Naive thymus-derived CD4-positive, alpha-beta T cell (primary cell): ENCODE measurements at regions not wholly inside any gene's neighbourhood (a gene's known extent, or its start where the extent isn't known, plus 50 kb on each side); places are given as distances from the start of the nearest gene placed in this dataset.

Source experiments
- ATAC-seq: fragments of 150-1000 bp; cut with Tn5 transposase; 2 replicates; pipeline ENCODE4 v1.10.0; 2021; ENCODE audit warnings: mild to moderate bottlenecking, moderate library complexity
- CTCF ChIA-PET: fragments of 350-600 bp; sonication (Branson Sonifier 250); formaldehyde crosslinking; loops from one replicate; lab custom pipeline; 2021; ENCODE audit warnings: antibody characterized with exemption; lab: Charles Lee
- POLR2A ChIA-PET: fragments of 350-600 bp; sonication (Branson Sonifier 250); formaldehyde crosslinking; loops from one replicate; lab custom pipeline; 2021; ENCODE audit warnings: antibody characterized with exemption, inconsistent platforms; lab: Charles Lee
- DNase-seq, 9 donors: peaks; one replicate each; pipeline versions ENCODE4 v3.0.0 to v3.0.0-alpha.2; 2020 to 2022; ENCODE audit warnings: mixed read lengths in 1 of 9
- H3K27ac ChIP-seq: one replicate; pipeline ENCODE4 v1.7.0; 2013; ENCODE audit warnings: mild to moderate bottlenecking, low read depth, low read length, moderate library complexity
- H3K27me3 ChIP-seq, 2 donors: one replicate each; pipeline ENCODE4 v1.7.0; 2013; ENCODE audit warnings: low read length in 2 of 2, mild to moderate bottlenecking in 2 of 2, moderate library complexity in 2 of 2; ENCODE audit not compliant: control insufficient read depth in 2 of 2, insufficient read depth in 2 of 2
- H3K36me3 ChIP-seq, 3 experiments: 1 replicate in 2 of 3; 2 replicates in 1 of 3; pipeline ENCODE4 v1.7.0; 2013; ENCODE audit warnings: low read length in 3 of 3, mild to moderate bottlenecking in 3 of 3, moderate library complexity in 1 of 3; ENCODE audit not compliant: insufficient read depth in 3 of 3, control insufficient read depth in 2 of 3
- H3K4me1 ChIP-seq, 2 donors: one replicate each; pipeline ENCODE4 v1.7.0; 2013; ENCODE audit warnings: low read length in 2 of 2, mild to moderate bottlenecking in 2 of 2, moderate library complexity in 1 of 2; ENCODE audit not compliant: control insufficient read depth in 2 of 2, insufficient read depth in 2 of 2
- H3K4me3 ChIP-seq: 2 replicates; pipeline ENCODE4 v1.7.0; 2013; ENCODE audit warnings: mild to moderate bottlenecking, low read length
- H3K9me3 ChIP-seq, 3 experiments: 1 replicate in 2 of 3; 2 replicates in 1 of 3; pipeline ENCODE4 v1.7.0; 2013; ENCODE audit warnings: low read length in 3 of 3; ENCODE audit not compliant: control insufficient read depth in 2 of 3
- H3K27ac Mint-ChIP-seq, 9 donors: one replicate each; pipeline ENCODE4 v1.8.0; 2020 to 2022; ENCODE audit warnings: mixed read lengths in 9 of 9, mild to moderate bottlenecking in 8 of 9, moderate library complexity in 5 of 9, inconsistent platforms in 2 of 9
- H3K27me3 Mint-ChIP-seq, 5 donors: one replicate each; pipeline ENCODE4 v1.8.0; 2021 to 2022; ENCODE audit warnings: mixed read lengths in 5 of 5, mild to moderate bottlenecking in 1 of 5
- H3K36me3 Mint-ChIP-seq, 5 donors: one replicate each; pipeline ENCODE4 v1.8.0; 2020 to 2022; ENCODE audit warnings: mixed read lengths in 5 of 5, mild to moderate bottlenecking in 3 of 5, inconsistent platforms in 1 of 5
- H3K4me1 Mint-ChIP-seq, 7 donors: one replicate each; pipeline ENCODE4 v1.8.0; 2020 to 2022; ENCODE audit warnings: mixed read lengths in 7 of 7, mild to moderate bottlenecking in 3 of 7, inconsistent platforms in 1 of 7
- H3K4me3 Mint-ChIP-seq, 10 donors: one replicate each; pipeline ENCODE4 v1.8.0; 2020 to 2022; ENCODE audit warnings: mild to moderate bottlenecking in 10 of 10, mixed read lengths in 10 of 10, moderate library complexity in 6 of 10, inconsistent platforms in 2 of 10
- H3K9me3 Mint-ChIP-seq, 11 donors: one replicate each; pipeline ENCODE4 v1.8.0; 2020 to 2022; ENCODE audit warnings: mixed read lengths in 11 of 11, mild to moderate bottlenecking in 4 of 11, inconsistent platforms in 1 of 11, moderate library complexity in 1 of 11
- intact Hi-C, 2 donors: fragments of 100-400 bp; cut with micrococcal nuclease; formaldehyde crosslinking; loops; one replicate each; pipeline ENCODE4 v1.15.1; 2023

GRCh38 chr6:66962082-66962481, 1255.1 kb upstream of the EYS start:
- peaks cover 0 to 16% (median 7%) of the 10 kb centered on the region in 11 donors for H3K9me3 Mint-ChIP-seq
- POLR2A ChIA-PET = no interaction called here

GRCh38 chr6:66961191-66961590, 1254.2 kb upstream of the EYS start:
- Mint-ChIP-seq H3K4me1 (no peaks in the 10 kb centered on the region), H3K4me3 (no peak overlapping the region), H3K27ac (no peak overlapping the region), H3K36me3 (peaks cover 0 to 3% (median 0%) of the 10 kb centered on the region in 5 donors), H3K27me3 (no peaks in the 10 kb centered on the region), H3K9me3 (peaks cover 0 to 15% (median 7%) of the 10 kb centered on the region in 11 donors)
- DNase-seq (no peak), ATAC-seq (no peak)
- CTCF ChIA-PET = no interaction called here
- Histone ChIP-seq H3K4me1 (no peaks in the 10 kb centered on the region), H3K27me3 (no peaks in the 10 kb centered on the region), H3K36me3 (no peaks in the 10 kb centered on the region), H3K4me3 (no peak overlapping the region), H3K9me3 (no peaks in the 10 kb centered on the region), H3K27ac (no peak overlapping the region)
- intact Hi-C loops = no loop called here
- POLR2A ChIA-PET = no interaction called here

More at GRCh38 chr6:66962082-66962481, 1255.1 kb upstream of the EYS start:
- H3K27ac Mint-ChIP-seq = no peak overlapping the region
- no peaks in the 10 kb centered on the region for H3K27me3 Mint-ChIP-seq
- CTCF ChIA-PET = no interaction called here
- Histone ChIP-seq H3K4me1 (no peaks in the 10 kb centered on the region), H3K4me3 (no peak overlapping the region), H3K27me3 (no peaks in the 10 kb centered on the region), H3K27ac (no peak overlapping the region), H3K9me3 (no peaks in the 10 kb centered on the region), H3K36me3 (no peaks in the 10 kb centered on the region)
- H3K4me1 Mint-ChIP-seq = no peaks in the 10 kb centered on the region
- ATAC-seq (no peak), DNase-seq (no peak)
- H3K36me3 Mint-ChIP-seq = peaks cover 0 to 3% (median 0%) of the 10 kb centered on the region in 5 donors
- H3K4me3 Mint-ChIP-seq = no peak overlapping the region
- intact Hi-C loops = no loop called here

DNA sequence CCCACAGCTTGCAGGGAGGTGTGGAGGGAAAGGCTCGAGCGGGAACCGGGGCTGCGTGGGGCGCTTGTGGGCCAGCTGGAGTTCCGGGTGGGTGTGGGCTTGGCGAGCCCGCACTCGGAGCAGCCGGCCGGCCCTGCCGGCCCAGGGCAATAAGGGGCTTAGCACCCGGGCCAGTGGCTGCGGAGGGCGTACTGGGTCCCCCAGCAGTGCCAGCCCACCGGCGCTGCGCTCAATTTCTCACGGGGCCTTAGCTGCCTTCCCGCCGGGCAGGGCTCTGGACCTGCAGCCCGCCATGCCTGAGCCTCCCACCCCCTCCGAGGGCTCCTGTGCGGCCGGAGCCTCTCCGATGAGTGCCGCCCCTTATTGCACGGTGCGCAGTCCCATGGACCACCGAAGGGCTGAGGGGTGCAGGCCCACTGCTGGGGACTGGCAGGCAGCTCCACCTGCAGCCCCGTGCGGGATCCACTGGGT, 1242.2 kb upstream of the EYS start:
- H3K4me3 ChIP-seq = no peak overlapping the region
- POLR2A ChIA-PET = no interaction called here
- no peak overlapping the region for H3K27ac ChIP-seq
- Mint-ChIP-seq H3K9me3 (peaks cover under 1 to 15% (median 6%) of the 10 kb centered on the region in 11 donors), H3K27me3 (no peaks in the 10 kb centered on the region), H3K27ac (no peak overlapping the region), H3K36me3 (no peaks in the 10 kb centered on the region), H3K4me1 (no peaks in the 10 kb centered on the region), H3K4me3 (no peak overlapping the region)
- ATAC-seq = no peak
- H3K4me1 ChIP-seq = no peaks in the 10 kb centered on the region
- no peaks in the 10 kb centered on the region for H3K36me3 ChIP-seq
- intact Hi-C loops = no loop called here
- DNase-seq = no peak
- no peaks in the 10 kb centered on the region for H3K27me3 ChIP-seq
- CTCF ChIA-PET = no interaction called here
- H3K9me3 ChIP-seq = no peaks in the 10 kb centered on the region

DNA sequence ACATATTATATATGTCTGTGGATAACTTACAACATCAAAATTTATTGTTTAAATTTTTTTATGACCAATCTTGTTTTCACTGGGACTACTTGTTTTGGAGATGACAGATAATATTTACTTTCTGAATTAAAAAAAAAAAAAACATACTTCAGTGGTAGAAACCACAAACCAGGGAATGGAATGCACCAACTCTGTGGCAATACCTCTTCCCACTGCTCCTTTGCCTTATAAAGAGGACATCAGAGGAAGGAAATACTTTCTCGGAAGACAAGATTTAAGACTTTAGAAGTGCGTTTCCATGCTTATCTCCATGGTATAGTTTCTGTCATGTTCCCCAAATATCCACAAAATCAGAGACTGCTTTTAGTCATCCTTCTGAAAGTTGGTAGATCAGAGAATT, 1241.1 kb upstream of the EYS start:
- H3K27me3 ChIP-seq = no peaks in the 10 kb centered on the region
- H3K9me3 Mint-ChIP-seq = peaks cover 2 to 21% (median 10%) of the 10 kb centered on the region in 11 donors
- H3K4me1 Mint-ChIP-seq = no peaks in the 10 kb centered on the region
- H3K9me3 ChIP-seq = no peaks in the 10 kb centered on the region
- no peaks in the 10 kb centered on the region for H3K36me3 ChIP-seq
- no peak for DNase-seq
- no peak overlapping the region for H3K4me3 ChIP-seq
- H3K27ac Mint-ChIP-seq = no peak overlapping the region
- CTCF ChIA-PET = no interaction called here
- no peak overlapping the region for H3K4me3 Mint-ChIP-seq
- no peak overlapping the region for H3K27ac ChIP-seq
- POLR2A ChIA-PET = no interaction called here
- H3K4me1 ChIP-seq = no peaks in the 10 kb centered on the region
- no peaks in the 10 kb centered on the region for H3K36me3 Mint-ChIP-seq
- ATAC-seq = no peak
- no peaks in the 10 kb centered on the region for H3K27me3 Mint-ChIP-seq
- intact Hi-C loops = no loop called here

- Histone ChIP-seq H3K4me3 (no peak overlapping the region), H3K27me3 (no peaks in the 10 kb centered on the region), H3K36me3 (no peaks in the 10 kb centered on the region), H3K9me3 (peaks cover 0 to 4% (median 0%) of the 10 kb centered on the region in 3 experiments), H3K27ac (no peak overlapping the region), H3K4me1 (no peaks in the 10 kb centered on the region)
- H3K27ac Mint-ChIP-seq = no peak overlapping the region
- ChIA-PET POLR2A (no interaction called here), CTCF (no interaction called here)
- H3K4me1 Mint-ChIP-seq = no peaks in the 10 kb centered on the region
- intact Hi-C loops = no loop called here
- ATAC-seq (no peak), DNase-seq (no peak)
- H3K36me3 Mint-ChIP-seq = no peaks in the 10 kb centered on the region
- H3K27me3 Mint-ChIP-seq = no peaks in the 10 kb centered on the region
- peaks cover 3 to 41% (median 13%) of the 10 kb centered on the region in 11 donors for H3K9me3 Mint-ChIP-seq
- H3K4me3 Mint-ChIP-seq = no peak overlapping the region
Measured at GRCh38 chr6:66940003-66940402, 1233.0 kb upstream of the EYS start.

DNA sequence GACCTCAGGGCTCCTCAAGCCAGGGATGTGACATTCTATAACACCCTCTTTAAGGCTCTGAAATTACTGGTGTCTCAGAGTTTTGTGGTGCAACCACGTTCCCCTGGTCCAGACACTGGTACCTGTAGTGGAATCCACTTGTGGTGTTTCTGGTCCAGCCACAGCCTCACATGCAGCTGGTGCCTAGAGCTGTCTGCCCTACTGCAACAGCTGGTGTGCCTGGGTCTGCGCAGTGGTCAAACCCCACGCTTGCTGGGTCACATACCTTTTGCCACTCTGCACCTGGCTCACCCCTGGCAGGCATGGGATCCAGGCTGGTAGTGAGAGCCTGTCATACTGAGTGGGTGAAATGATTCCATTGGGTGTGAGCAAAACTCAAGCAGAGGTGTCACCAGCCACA, 1230.2 kb upstream of the EYS start:
- H3K4me1 Mint-ChIP-seq = no peaks in the 10 kb centered on the region
- H3K9me3 ChIP-seq = peaks cover 0 to 4% (median 0%) of the 10 kb centered on the region in 3 experiments
- ATAC-seq (no peak), DNase-seq (no peak)
- H3K27ac Mint-ChIP-seq = no peak overlapping the region
- peaks cover 3 to 19% (median 9%) of the 10 kb centered on the region in 11 donors for H3K9me3 Mint-ChIP-seq
- no peak overlapping the region for H3K4me3 ChIP-seq
- CTCF ChIA-PET = no interaction called here
- POLR2A ChIA-PET = no interaction called here
- H3K27me3 ChIP-seq = no peaks in the 10 kb centered on the region
- H3K36me3 ChIP-seq = no peaks in the 10 kb centered on the region
- no peaks in the 10 kb centered on the region for H3K36me3 Mint-ChIP-seq
- H3K4me3 Mint-ChIP-seq = no peak overlapping the region
- no peak overlapping the region for H3K27ac ChIP-seq
- H3K4me1 ChIP-seq = no peaks in the 10 kb centered on the region
- H3K27me3 Mint-ChIP-seq = no peaks in the 10 kb centered on the region
- intact Hi-C loops = no loop called here

DNA sequence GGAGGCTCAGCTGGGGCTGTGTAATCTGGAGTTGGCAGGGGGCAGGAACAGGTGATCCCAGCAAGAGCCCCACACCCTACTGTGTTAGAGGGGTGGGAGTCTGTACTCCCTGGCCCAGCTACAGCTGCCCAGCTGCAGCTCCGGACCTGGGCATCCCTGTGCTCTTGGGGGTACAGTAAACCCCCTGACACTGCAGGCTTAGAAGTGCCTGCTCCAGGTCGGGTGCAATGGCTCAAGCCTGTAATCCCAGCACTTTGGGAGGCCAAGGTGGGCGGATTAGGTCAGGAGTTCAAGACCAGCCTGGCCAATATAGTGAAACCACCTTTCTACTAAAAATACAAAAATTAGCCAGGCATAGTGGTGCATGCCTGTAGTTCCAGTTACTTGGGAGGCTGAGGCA, 1228.6 kb upstream of the EYS start:
- intact Hi-C loops = no loop called here
- ChIA-PET CTCF (no interaction called here), POLR2A (no interaction called here)
- Mint-ChIP-seq H3K9me3 (peaks cover 3 to 18% (median 9%) of the 10 kb centered on the region in 11 donors), H3K4me1 (no peaks in the 10 kb centered on the region), H3K36me3 (no peaks in the 10 kb centered on the region), H3K4me3 (no peak overlapping the region), H3K27ac (no peak overlapping the region), H3K27me3 (no peaks in the 10 kb centered on the region)
- no peaks in the 10 kb centered on the region for H3K4me1 ChIP-seq
- no peak for ATAC-seq
- H3K9me3 ChIP-seq = peaks cover 0 to 4% (median 0%) of the 10 kb centered on the region in 3 experiments
- H3K27me3 ChIP-seq = no peaks in the 10 kb centered on the region
- H3K36me3 ChIP-seq = no peaks in the 10 kb centered on the region
- no peak overlapping the region for H3K4me3 ChIP-seq
- no peak for DNase-seq
- no peak overlapping the region for H3K27ac ChIP-seq
